Activated B cell treated with CpG ODN at 0.5 μM for 24 hours (primary cell): ENCODE measurements at regions not wholly inside any gene's neighbourhood (a gene's known extent, or its start where the extent isn't known, plus 50 kb on each side); places are given as distances from the start of the nearest gene placed in this dataset.

Experiments used
- ATAC-seq: fragments of 200-7000 bp; cut with Tn5 transposase; one replicate; pipeline ENCODE4 v1.10.0; 2021; ENCODE audit warnings: low read depth, mild to moderate bottlenecking, moderate library complexity
- CTCF ChIA-PET: fragments of 350-600 bp; sonication (Branson Sonifier 250); formaldehyde crosslinking; loops from one replicate; lab custom pipeline; 2021; ENCODE audit warnings: antibody characterized with exemption; lab: Charles Lee
- POLR2A ChIA-PET: fragments of 350-600 bp; sonication (Branson Sonifier 250); formaldehyde crosslinking; loops from one replicate; lab custom pipeline; 2021; ENCODE audit warnings: antibody characterized with exemption; lab: Charles Lee
- DNase-seq: peaks from one replicate; pipeline ENCODE4 v3.0.0; 2022
- H3K27ac Mint-ChIP-seq: one replicate; pipeline ENCODE4 v1.8.0; 2020; ENCODE audit warnings: mixed read lengths
- H3K27me3 Mint-ChIP-seq: one replicate; pipeline ENCODE4 v1.8.0; 2021; ENCODE audit warnings: mixed read lengths
- H3K36me3 Mint-ChIP-seq: one replicate; pipeline ENCODE4 v1.8.0; 2021; ENCODE audit warnings: low read depth, mixed read lengths
- H3K4me1 Mint-ChIP-seq: one replicate; pipeline ENCODE4 v1.8.0; 2021; ENCODE audit warnings: mixed read lengths
- H3K4me3 Mint-ChIP-seq: one replicate; pipeline ENCODE4 v1.8.0; 2020; ENCODE audit warnings: mild to moderate bottlenecking, mixed read lengths
- H3K9me3 Mint-ChIP-seq: one replicate; pipeline ENCODE4 v1.8.0; 2020; ENCODE audit warnings: mixed read lengths
- intact Hi-C: fragments of 100-400 bp; cut with micrococcal nuclease; formaldehyde crosslinking; loops from one replicate; pipeline ENCODE4 v1.15.1; 2024
- TF ChIP-seq, protein P1 (sequence below): fragments of 200-600 bp; IDR thresholded peaks from one replicate; pipeline ENCODE4 v1.8.0; 2022; ENCODE audit warnings: antibody characterized with exemption, mild to moderate bottlenecking

- ChIA-PET POLR2A (no interaction called here), CTCF (no interaction called here)
- no peaks in the 10 kb centered on the region for H3K4me1 Mint-ChIP-seq
- peaks cover 7% of the 10 kb centered on the region for H3K9me3 Mint-ChIP-seq
- no peak overlapping the region for H3K4me3 Mint-ChIP-seq
- H3K27me3 Mint-ChIP-seq, result no peaks in the 10 kb centered on the region
- intact Hi-C loops, result no loop called here
- no peak overlapping the region for H3K27ac Mint-ChIP-seq
- H3K36me3 Mint-ChIP-seq, result no peaks in the 10 kb centered on the region
- ATAC-seq (no peak), DNase-seq (no peak)
- TF ChIP-seq, protein P1, sequence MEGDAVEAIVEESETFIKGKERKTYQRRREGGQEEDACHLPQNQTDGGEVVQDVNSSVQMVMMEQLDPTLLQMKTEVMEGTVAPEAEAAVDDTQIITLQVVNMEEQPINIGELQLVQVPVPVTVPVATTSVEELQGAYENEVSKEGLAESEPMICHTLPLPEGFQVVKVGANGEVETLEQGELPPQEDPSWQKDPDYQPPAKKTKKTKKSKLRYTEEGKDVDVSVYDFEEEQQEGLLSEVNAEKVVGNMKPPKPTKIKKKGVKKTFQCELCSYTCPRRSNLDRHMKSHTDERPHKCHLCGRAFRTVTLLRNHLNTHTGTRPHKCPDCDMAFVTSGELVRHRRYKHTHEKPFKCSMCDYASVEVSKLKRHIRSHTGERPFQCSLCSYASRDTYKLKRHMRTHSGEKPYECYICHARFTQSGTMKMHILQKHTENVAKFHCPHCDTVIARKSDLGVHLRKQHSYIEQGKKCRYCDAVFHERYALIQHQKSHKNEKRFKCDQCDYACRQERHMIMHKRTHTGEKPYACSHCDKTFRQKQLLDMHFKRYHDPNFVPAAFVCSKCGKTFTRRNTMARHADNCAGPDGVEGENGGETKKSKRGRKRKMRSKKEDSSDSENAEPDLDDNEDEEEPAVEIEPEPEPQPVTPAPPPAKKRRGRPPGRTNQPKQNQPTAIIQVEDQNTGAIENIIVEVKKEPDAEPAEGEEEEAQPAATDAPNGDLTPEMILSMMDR, result no peak
Measured at GRCh38 chr6:104143757-104144156, 716.0 kb downstream of the HACE1 start.

- intact Hi-C loops, result no loop called here
- no peak for ATAC-seq
- H3K4me3 Mint-ChIP-seq, result no peak overlapping the region
- TF ChIP-seq, protein P1, result no peak
- no peaks in the 10 kb centered on the region for H3K36me3 Mint-ChIP-seq
- POLR2A ChIA-PET, result no interaction called here
- H3K4me1 Mint-ChIP-seq, result no peaks in the 10 kb centered on the region
- no peaks in the 10 kb centered on the region for H3K27me3 Mint-ChIP-seq
- H3K9me3 Mint-ChIP-seq, result peaks cover 4% of the 10 kb centered on the region
- CTCF ChIA-PET, result no interaction called here
- no peak for DNase-seq
- no peak overlapping the region for H3K27ac Mint-ChIP-seq
Measured at GRCh38 chr6:104134876-104135275, 724.8 kb downstream of the HACE1 start.

- intact Hi-C loops, result no loop called here
- no peaks in the 10 kb centered on the region for H3K9me3 Mint-ChIP-seq
- H3K4me3 Mint-ChIP-seq, result no peak overlapping the region
- CTCF ChIA-PET, result no interaction called here
- no peaks in the 10 kb centered on the region for H3K36me3 Mint-ChIP-seq
- TF ChIP-seq, protein P1, result no peak
- no peaks in the 10 kb centered on the region for H3K27me3 Mint-ChIP-seq
- H3K27ac Mint-ChIP-seq, result no peak overlapping the region
- POLR2A ChIA-PET, result no interaction called here
- no peak for DNase-seq
- no peaks in the 10 kb centered on the region for H3K4me1 Mint-ChIP-seq
- ATAC-seq, result no peak
Measured at GRCh38 chr6:104130343-104130742, 729.4 kb downstream of the HACE1 start.

GRCh38 chr6:104126315-104127005 is 733.3 kb downstream of the HACE1 start:
- no peak for ATAC-seq
- H3K9me3 Mint-ChIP-seq, result peaks cover 5% of the 10 kb centered on the region
- no peaks in the 10 kb centered on the region for H3K4me1 Mint-ChIP-seq
- POLR2A ChIA-PET, result no interaction called here
- H3K27me3 Mint-ChIP-seq, result no peaks in the 10 kb centered on the region
- no peak overlapping the region for H3K27ac Mint-ChIP-seq
- DNase-seq, result no peak
- intact Hi-C loops, result no loop called here
- H3K36me3 Mint-ChIP-seq, result no peaks in the 10 kb centered on the region
- TF ChIP-seq, protein P1, result no peak
- CTCF ChIA-PET, result no interaction called here
- H3K4me3 Mint-ChIP-seq, result no peak overlapping the region

- TF ChIP-seq, protein P1, result no peak
- H3K4me3 Mint-ChIP-seq, result no peak overlapping the region
- no peaks in the 10 kb centered on the region for H3K36me3 Mint-ChIP-seq
- no peak overlapping the region for H3K27ac Mint-ChIP-seq
- ChIA-PET CTCF (no interaction called here), POLR2A (no interaction called here)
- H3K9me3 Mint-ChIP-seq, result peaks cover 6% of the 10 kb centered on the region
- H3K4me1 Mint-ChIP-seq, result no peaks in the 10 kb centered on the region
- no peak for DNase-seq
- intact Hi-C loops, result no loop called here
- H3K27me3 Mint-ChIP-seq, result no peaks in the 10 kb centered on the region
- no peak for ATAC-seq
Measured at GRCh38 chr6:104123227-104123626, 736.5 kb downstream of the HACE1 start.
